ACC112 (cell line): ENCODE measurements at regions not wholly inside any gene's neighbourhood (a gene's known extent, or its start where the extent isn't known, plus 50 kb on each side); places are given as distances from the start of the nearest gene placed in this dataset.

ENCODE experiments used
- H2AFZ ChIP-seq: fragments of 200-600 bp; sonication (generic); one replicate; pipeline ENCODE4 v1.6.0; 2017; ENCODE audit warnings: antibody characterized with exemption, low read length; ENCODE audit not compliant: unreplicated experiment
- H3K27ac ChIP-seq: fragments of 200-600 bp; sonication (generic); 2 replicates; pipeline ENCODE4 v1.5.1; 2014; ENCODE audit warnings: low read depth, mild to moderate bottlenecking, antibody characterized with exemption, low read length, moderate library complexity
- H3K27me3 ChIP-seq: fragments of 200-600 bp; sonication (generic); 2 replicates; pipeline ENCODE4 v1.6.1; 2014; ENCODE audit warnings: mild to moderate bottlenecking, antibody characterized with exemption, low read length, moderate library complexity, mixed read lengths; ENCODE audit not compliant: insufficient read depth
- H3K36me3 ChIP-seq: fragments of 200-600 bp; sonication (generic); 2 replicates; pipeline ENCODE4 v1.6.1; 2016; ENCODE audit warnings: mild to moderate bottlenecking, antibody characterized with exemption, low read length, moderate library complexity, mixed read lengths; ENCODE audit not compliant: insufficient read depth
- H3K4me1 ChIP-seq: fragments of 200-600 bp; sonication (generic); one replicate; pipeline ENCODE4 v1.6.1; 2016; ENCODE audit warnings: low read length, mixed read lengths; ENCODE audit not compliant: insufficient read depth, unreplicated experiment, control insufficient read depth
- H3K4me3 ChIP-seq: fragments of 200-600 bp; sonication (generic); 2 replicates; pipeline ENCODE4 v1.5.1; 2014; ENCODE audit warnings: mild to moderate bottlenecking, low read depth, low read length
- H3K79me2 ChIP-seq: fragments of 200-600 bp; sonication (generic); one replicate; pipeline ENCODE4 v1.6.0; 2016; ENCODE audit warnings: low read length; ENCODE audit not compliant: control insufficient read depth, unreplicated experiment, insufficient read depth

- Histone ChIP-seq H3K79me2 (no peaks in the 10 kb centered on the region), H3K36me3 (no peaks in the 10 kb centered on the region), H2AFZ (no peak overlapping the region), H3K27me3 (no peaks in the 10 kb centered on the region), H3K4me3 (no peak overlapping the region), H3K27ac (no peak overlapping the region), H3K4me1 (no peaks in the 10 kb centered on the region)
Observed at GRCh38 chr2:49687918-49688317, 533.6 kb upstream of the FSHR start.

- no peaks in the 10 kb centered on the region for H3K79me2 ChIP-seq
- H3K4me1 ChIP-seq: no peaks in the 10 kb centered on the region
- H3K4me3 ChIP-seq: no peak overlapping the region
- H3K27ac ChIP-seq: no peak overlapping the region
- H2AFZ ChIP-seq: no peak overlapping the region
- H3K27me3 ChIP-seq: no peaks in the 10 kb centered on the region
- H3K36me3 ChIP-seq: no peaks in the 10 kb centered on the region
Observed at GRCh38 chr2:49686897-49687442, 532.7 kb upstream of the FSHR start.

GRCh38 chr2:49686291-49686690 is 532.0 kb upstream of the FSHR start:
- H3K79me2 ChIP-seq: no peaks in the 10 kb centered on the region
- H3K36me3 ChIP-seq: no peaks in the 10 kb centered on the region
- H3K27me3 ChIP-seq: no peaks in the 10 kb centered on the region
- H3K4me1 ChIP-seq: no peaks in the 10 kb centered on the region
- H2AFZ ChIP-seq: no peak overlapping the region
- no peak overlapping the region for H3K27ac ChIP-seq
- no peak overlapping the region for H3K4me3 ChIP-seq

GRCh38 chr2:49677227-49677626 is 522.9 kb upstream of the FSHR start:
- Histone ChIP-seq H3K36me3 (no peaks in the 10 kb centered on the region), H3K4me1 (no peaks in the 10 kb centered on the region), H3K27ac (no peak overlapping the region), H3K79me2 (no peaks in the 10 kb centered on the region), H3K27me3 (no peaks in the 10 kb centered on the region), H3K4me3 (no peak overlapping the region), H2AFZ (no peak overlapping the region)

- Histone ChIP-seq H3K36me3 (no peaks in the 10 kb centered on the region), H3K79me2 (no peaks in the 10 kb centered on the region), H3K27me3 (no peaks in the 10 kb centered on the region), H2AFZ (no peak overlapping the region), H3K4me1 (no peaks in the 10 kb centered on the region), H3K4me3 (no peak overlapping the region), H3K27ac (no peak overlapping the region)
Observed at GRCh38 chr2:49664827-49665226, 510.5 kb upstream of the FSHR start.

GRCh38 chr2:49661809-49662208 is 507.5 kb upstream of the FSHR start:
- Histone ChIP-seq H3K27ac (no peak overlapping the region), H3K4me3 (no peak overlapping the region), H3K36me3 (no peaks in the 10 kb centered on the region), H3K79me2 (no peaks in the 10 kb centered on the region), H2AFZ (no peak overlapping the region), H3K4me1 (no peaks in the 10 kb centered on the region), H3K27me3 (no peaks in the 10 kb centered on the region)

GRCh38 chr2:49656853-49657252 is 502.5 kb upstream of the FSHR start:
- no peaks in the 10 kb centered on the region for H3K36me3 ChIP-seq
- H3K79me2 ChIP-seq: no peaks in the 10 kb centered on the region
- H3K4me1 ChIP-seq: no peaks in the 10 kb centered on the region
- H3K4me3 ChIP-seq: no peak overlapping the region
- H3K27ac ChIP-seq: no peak overlapping the region
- no peak overlapping the region for H2AFZ ChIP-seq
- no peaks in the 10 kb centered on the region for H3K27me3 ChIP-seq

GRCh38 chr2:49643149-49643548 is 488.8 kb upstream of the FSHR start:
- Histone ChIP-seq H3K27me3 (no peaks in the 10 kb centered on the region), H3K4me1 (no peaks in the 10 kb centered on the region), H3K36me3 (no peaks in the 10 kb centered on the region), H3K4me3 (no peak overlapping the region), H3K27ac (no peak overlapping the region), H3K79me2 (no peaks in the 10 kb centered on the region), H2AFZ (no peak overlapping the region)

- Histone ChIP-seq H3K79me2 (no peaks in the 10 kb centered on the region), H3K4me1 (no peaks in the 10 kb centered on the region), H3K27me3 (no peaks in the 10 kb centered on the region), H2AFZ (no peak overlapping the region), H3K36me3 (no peaks in the 10 kb centered on the region), H3K4me3 (no peak overlapping the region), H3K27ac (no peak overlapping the region)
Observed at GRCh38 chr2:49640630-49641029, 486.3 kb upstream of the FSHR start.

GRCh38 chr2:49621016-49621415 is 466.7 kb upstream of the FSHR start:
- no peak overlapping the region for H3K4me3 ChIP-seq
- H3K36me3 ChIP-seq: no peaks in the 10 kb centered on the region
- H3K4me1 ChIP-seq: no peaks in the 10 kb centered on the region
- H3K27ac ChIP-seq: no peak overlapping the region
- H2AFZ ChIP-seq: no peak overlapping the region
- no peaks in the 10 kb centered on the region for H3K79me2 ChIP-seq
- H3K27me3 ChIP-seq: no peaks in the 10 kb centered on the region

GRCh38 chr2:49619804-49620203 is 465.5 kb upstream of the FSHR start:
- H2AFZ ChIP-seq: no peak overlapping the region
- H3K36me3 ChIP-seq: no peaks in the 10 kb centered on the region
- no peaks in the 10 kb centered on the region for H3K4me1 ChIP-seq
- no peak overlapping the region for H3K27ac ChIP-seq
- no peaks in the 10 kb centered on the region for H3K27me3 ChIP-seq
- no peaks in the 10 kb centered on the region for H3K79me2 ChIP-seq
- H3K4me3 ChIP-seq: no peak overlapping the region
